ENCODE measurements at regions not wholly inside any gene's neighbourhood (a gene's known extent, or its start where the extent isn't known, plus 50 kb on each side); places are given as distances from the start of the nearest gene placed in this dataset.

- no peak for TF ChIP-seq CTCF (IDR thresholded peaks at IDR 0.05; ENCODE audit: insufficient read depth, low read depth, low read length, missing control alignments)
- no peak for DNase-seq (ENCODE audit: low read depth)
- H3K4me3 ChIP-seq (ENCODE audit: low read depth, low read length), result no peak overlapping the region
Measured at GRCh38 chr10:111439034-111439842, 362.4 kb downstream of the ADRA2A start.

DNA sequence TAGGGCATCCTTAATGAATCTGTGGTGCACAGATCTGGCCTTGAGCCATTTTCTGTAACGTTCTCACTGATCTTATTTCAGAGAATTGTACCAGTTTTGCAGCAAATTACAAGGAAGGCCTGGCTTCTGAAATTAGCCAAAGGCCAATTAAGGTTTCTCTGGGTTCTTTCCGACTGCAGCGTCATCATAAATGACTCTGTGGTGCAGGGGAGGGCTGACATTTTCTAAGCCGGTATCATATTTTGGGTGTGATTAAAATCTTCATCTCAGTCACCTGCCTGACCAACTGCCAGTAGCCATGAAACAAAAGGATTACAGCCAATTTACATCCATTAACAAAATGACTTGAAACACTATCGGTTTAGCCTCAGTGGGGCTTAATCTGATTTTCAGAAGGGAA, 363.7 kb downstream of the ADRA2A start:
- TF ChIP-seq CTCF (IDR thresholded peaks at IDR 0.05; ENCODE audit: insufficient read depth, low read depth, low read length, missing control alignments), result no peak
- no peak for DNase-seq (ENCODE audit: low read depth)
- H3K4me3 ChIP-seq (ENCODE audit: low read depth, low read length), result no peak overlapping the region

- no peak for TF ChIP-seq CTCF (IDR thresholded peaks at IDR 0.05; ENCODE audit: insufficient read depth, low read depth, low read length, missing control alignments)
- no peak overlapping the region for H3K4me3 ChIP-seq (ENCODE audit: low read depth, low read length)
- DNase-seq (ENCODE audit: low read depth), result no peak
Measured at GRCh38 chr10:111445667-111446066, 368.8 kb downstream of the ADRA2A start.

DNA sequence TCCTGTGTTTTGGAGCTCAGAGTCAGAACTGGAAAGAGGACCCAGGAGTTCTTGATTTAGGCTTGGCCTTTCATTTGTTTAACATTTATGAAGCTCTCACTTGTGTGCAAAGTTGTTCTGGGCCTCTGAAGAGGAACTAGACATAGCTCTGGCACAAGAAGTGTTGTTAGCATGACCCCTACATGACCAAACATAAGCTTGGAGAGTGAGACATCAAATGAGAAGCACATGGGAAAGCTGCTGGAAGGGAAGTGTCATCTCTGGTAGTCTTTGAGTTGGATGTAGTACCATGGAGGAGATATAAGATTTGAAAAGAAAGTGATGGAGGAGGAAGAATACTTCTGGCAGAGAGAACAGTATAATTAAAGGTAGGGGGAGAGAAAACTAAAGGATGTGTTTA, 370.1 kb downstream of the ADRA2A start:
- DNase-seq (ENCODE audit: low read depth), result no peak
- no peak overlapping the region for H3K4me3 ChIP-seq (ENCODE audit: low read depth, low read length)
- no peak for TF ChIP-seq CTCF (IDR thresholded peaks at IDR 0.05; ENCODE audit: insufficient read depth, low read depth, low read length, missing control alignments)

- no peak overlapping the region for H3K4me3 ChIP-seq (ENCODE audit: low read depth, low read length)
- TF ChIP-seq CTCF (IDR thresholded peaks at IDR 0.05; ENCODE audit: insufficient read depth, low read depth, low read length, missing control alignments), result no peak
- no peak for DNase-seq (ENCODE audit: low read depth)
Measured at GRCh38 chr10:111452153-111452552, 375.3 kb downstream of the ADRA2A start.

DNA sequence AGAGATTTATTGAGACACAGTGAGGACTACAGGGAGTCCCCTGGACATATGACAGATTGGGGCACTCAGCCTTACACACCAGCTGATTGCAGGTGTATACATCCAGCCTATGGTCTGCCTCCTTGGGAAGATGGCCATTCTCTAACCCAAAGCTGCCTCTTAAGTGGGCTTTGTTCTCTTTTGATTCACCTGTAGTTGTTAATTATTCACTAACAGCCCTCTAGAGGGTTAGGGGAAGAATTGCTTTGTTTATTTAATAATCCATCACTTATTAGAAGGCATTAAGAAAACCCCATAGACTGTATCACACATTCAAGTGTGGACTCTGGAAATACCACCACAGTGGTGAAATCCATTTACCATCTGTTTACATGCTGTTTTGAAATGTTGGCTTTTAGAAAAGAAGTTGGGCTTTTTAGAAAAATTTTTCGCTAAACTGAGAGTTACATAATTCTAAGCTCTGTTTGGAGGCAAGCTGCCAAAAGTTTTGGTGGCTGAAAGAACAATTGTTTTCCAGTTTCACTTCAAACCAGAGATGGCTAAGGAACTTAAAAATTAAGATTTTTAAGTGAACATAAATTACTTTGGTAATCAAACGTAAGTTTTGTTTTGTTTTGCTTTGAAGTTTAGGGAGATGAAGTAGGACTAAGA, 379.1 kb downstream of the ADRA2A start:
- DNase-seq (ENCODE audit: low read depth), result no peak

More for the DNA sequence above, 379.1 kb downstream of the ADRA2A start:
- H3K4me3 ChIP-seq (ENCODE audit: low read depth, low read length), result no peak overlapping the region
- no peak for TF ChIP-seq CTCF (IDR thresholded peaks at IDR 0.05; ENCODE audit: insufficient read depth, low read depth, low read length, missing control alignments)

Data from GM12865 (cell line).